Tibial artery (tissue), 4 donors: ENCODE measurements at regions not wholly inside any gene's neighbourhood (a gene's known extent, or its start where the extent isn't known, plus 50 kb on each side); places are given as distances from the start of the nearest gene placed in this dataset.

ENCODE experiments used
- DNase-seq, 2 donors: peaks; one replicate each; pipeline ENCODE4 v3.0.0-alpha.2; 2019
- H3K27ac ChIP-seq, 2 donors: fragments of 200-600 bp; sonication (generic) in 1 of 2; 1 replicate in 1 of 2; 2 replicates in 1 of 2; pipeline ENCODE4 v1.5.1; 2018 to 2019; ENCODE audit warnings: mild to moderate bottlenecking in 1 of 2
- H3K27me3 ChIP-seq, 2 donors: fragments of 200-600 bp; sonication (generic) in 1 of 2; one replicate each; pipeline versions ENCODE4 v1.5.1 to v1.6.0; 2016 to 2019
- H3K36me3 ChIP-seq, 3 donors: fragments of 200-600 bp; sonication (generic) in 2 of 3; one replicate each; pipeline ENCODE4 v1.5.1; 2016 to 2019; ENCODE audit warnings: mild to moderate bottlenecking in 2 of 3
- H3K4me1 ChIP-seq, 4 donors: fragments of 200-600 bp; sonication (generic) in 2 of 4; 1 replicate in 3 of 4; 2 replicates in 1 of 4; pipeline ENCODE4 v1.5.1; 2016 to 2019
- H3K4me3 ChIP-seq, 2 donors: fragments of 200-600 bp; sonication (generic) in 1 of 2; 1 replicate in 1 of 2; 2 replicates in 1 of 2; pipeline ENCODE4 v1.5.1; 2018 to 2019; ENCODE audit warnings: mild to moderate bottlenecking in 2 of 2
- H3K9me3 ChIP-seq, 3 donors: fragments of 200-600 bp; sonication (generic) in 1 of 3; one replicate each; pipeline ENCODE4 v1.5.1; 2016 to 2019
- CTCF ChIP-seq, 2 experiments: fragments of 200-600 bp in 1 of 2; fragments of 450-650 bp in 1 of 2; IDR thresholded peaks; one replicate each; pipeline ENCODE4 v1.5.1; 2017 to 2019; ENCODE audit warnings: antibody characterized with exemption in 2 of 2, mild to moderate bottlenecking in 1 of 2, moderate library complexity in 1 of 2
- intact Hi-C: fragments of 100-400 bp; cut with DNase I; formaldehyde crosslinking; loops from one replicate; pipeline ENCODE4 v1.15.0; 2023; ENCODE audit warnings: low total_unique reads

GRCh38 chr2:212646698-212647366 lies 108.2 kb upstream of the ERBB4 start:
- TF ChIP-seq CTCF (IDR thresholded peaks at IDR 0.05), result no peak
- H3K4me1 ChIP-seq, result no peaks in the 10 kb centered on the region
- no peak for DNase-seq
- H3K27ac ChIP-seq, result no peak overlapping the region
- no peak overlapping the region for H3K4me3 ChIP-seq
- H3K9me3 ChIP-seq, result no peaks in the 10 kb centered on the region
- H3K36me3 ChIP-seq, result no peaks in the 10 kb centered on the region
- intact Hi-C loops, result no loop called here
- H3K27me3 ChIP-seq, result peaks cover 0 to 4% of the 10 kb centered on the region in 2 donors

GRCh38 chr2:212644195-212644837 lies 105.7 kb upstream of the ERBB4 start:
- Histone ChIP-seq H3K36me3 (no peaks in the 10 kb centered on the region), H3K27ac (no peak overlapping the region), H3K27me3 (peaks cover 0 to 4% of the 10 kb centered on the region in 2 donors), H3K4me1 (no peaks in the 10 kb centered on the region), H3K4me3 (no peak overlapping the region), H3K9me3 (no peaks in the 10 kb centered on the region)
- no peak for DNase-seq
- intact Hi-C loops, result no loop called here
- no peak for TF ChIP-seq CTCF (IDR thresholded peaks at IDR 0.05)

- Histone ChIP-seq H3K27ac (no peak overlapping the region), H3K27me3 (peaks cover 0 to 4% of the 10 kb centered on the region in 2 donors), H3K9me3 (no peaks in the 10 kb centered on the region), H3K36me3 (no peaks in the 10 kb centered on the region), H3K4me3 (no peak overlapping the region), H3K4me1 (no peaks in the 10 kb centered on the region)
- intact Hi-C loops, result no loop called here
- TF ChIP-seq CTCF (IDR thresholded peaks at IDR 0.05), result no peak
- DNase-seq, result no peak
These were observed 101.8 kb upstream of the ERBB4 start for GRCh38 chr2:212640428-212640827.

- no peak for DNase-seq
- no peak overlapping the region for H3K4me3 ChIP-seq
- no peaks in the 10 kb centered on the region for H3K27me3 ChIP-seq
- H3K9me3 ChIP-seq, result no peaks in the 10 kb centered on the region
- H3K36me3 ChIP-seq, result no peaks in the 10 kb centered on the region
- TF ChIP-seq CTCF (IDR thresholded peaks at IDR 0.05), result no peak
- intact Hi-C loops, result no loop called here
- H3K4me1 ChIP-seq, result no peaks in the 10 kb centered on the region
- H3K27ac ChIP-seq, result no peak overlapping the region
These were observed 100.1 kb upstream of the ERBB4 start for GRCh38 chr2:212638694-212639093.

GRCh38 chr2:212628586-212628985 lies 90.0 kb upstream of the ERBB4 start:
- Histone ChIP-seq H3K27ac (no peak overlapping the region), H3K36me3 (no peaks in the 10 kb centered on the region), H3K4me3 (no peak overlapping the region), H3K9me3 (no peaks in the 10 kb centered on the region), H3K4me1 (no peaks in the 10 kb centered on the region), H3K27me3 (no peaks in the 10 kb centered on the region)
- TF ChIP-seq CTCF (IDR thresholded peaks at IDR 0.05), result no peak
- DNase-seq, result no peak
- intact Hi-C loops, result no loop called here
